ENCODE measurements at regions not wholly inside any gene's neighbourhood (a gene's known extent, or its start where the extent isn't known, plus 50 kb on each side); places are given as distances from the start of the nearest gene placed in this dataset.

DNA sequence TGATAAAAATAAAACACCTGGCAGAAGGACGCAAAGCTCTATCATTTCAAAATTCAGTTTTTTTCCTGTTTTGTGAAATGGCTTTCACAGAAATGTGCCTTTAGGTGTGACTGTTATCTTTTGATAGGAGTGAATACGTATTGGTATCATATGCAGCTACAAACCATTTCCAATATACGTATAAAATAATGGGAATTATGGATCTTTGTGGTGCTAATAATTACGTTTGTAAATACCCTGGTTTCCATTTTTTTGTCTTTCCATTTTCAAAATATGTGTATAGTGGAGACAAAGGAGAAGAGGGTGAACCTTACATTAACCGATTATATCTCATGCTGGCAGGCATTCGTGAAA, 108.7 kb upstream of the GMDS start:
- H3K4me2 ChIP-seq (ENCODE audit: low read depth, low read length, poor library complexity, severe bottlenecking): no peak overlapping the region

DNA sequence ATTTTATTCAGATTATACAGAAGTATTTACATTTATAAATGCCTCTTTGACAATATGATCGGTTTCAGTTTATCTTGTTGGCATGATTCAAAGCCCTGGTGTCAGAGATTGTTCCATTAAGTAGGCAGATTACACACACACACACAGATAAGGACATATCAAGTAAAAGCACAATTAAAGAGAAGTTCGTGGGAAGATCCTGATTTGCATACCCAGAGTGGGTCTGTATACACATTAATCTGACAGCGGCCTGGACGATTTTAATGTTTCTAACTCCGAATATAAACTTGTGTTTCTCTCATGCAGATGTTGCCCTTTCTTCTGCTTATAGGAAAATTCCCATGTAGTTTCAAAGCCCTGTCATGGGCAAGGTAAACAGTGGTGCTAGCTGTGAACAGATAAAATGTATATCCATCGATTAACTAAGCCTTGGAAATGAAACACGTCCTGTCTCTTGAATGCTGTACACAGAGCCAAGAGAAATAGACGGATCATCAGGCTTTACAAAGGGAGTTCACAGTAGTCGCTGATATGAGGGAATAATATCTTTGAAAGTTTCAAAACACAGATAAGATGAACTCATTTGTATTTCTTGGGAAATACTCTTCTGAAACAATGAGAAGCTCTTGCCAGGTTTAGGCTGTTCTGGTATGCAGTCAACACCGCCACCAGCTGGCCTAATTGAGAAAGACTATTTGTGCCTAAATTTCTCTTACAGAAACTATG, 108.2 kb upstream of the GMDS start:
- Histone ChIP-seq H3K27me3 (ENCODE audit: low read length) (no peaks in the 10 kb centered on the region), H3K4me3 (ENCODE audit: low read length) (no peak overlapping the region), H3K9me2 (replicated peaks; ENCODE audit: insufficient read depth, low read length) (no peaks in the 10 kb centered on the region), H3K79me2 (ENCODE audit: low read length) (no peaks in the 10 kb centered on the region), H2AFZ (ENCODE audit: low read length) (no peak overlapping the region), H3K4me1 (ENCODE audit: low read length) (peaks cover 41% of the 10 kb centered on the region), H3K36me3 (ENCODE audit: insufficient read depth, low read length) (no peaks in the 10 kb centered on the region), H3K9me3 (ENCODE audit: low read length) (no peaks in the 10 kb centered on the region), H4K20me1 (ENCODE audit: insufficient read depth, low read depth, low read length) (no peaks in the 10 kb centered on the region), H3K4me2 (ENCODE audit: low read depth, low read length, poor library complexity, severe bottlenecking) (no peak overlapping the region), H3K27ac (ENCODE audit: low read length) (no peak overlapping the region), H3K9ac (ENCODE audit: low read length) (no peak overlapping the region)
- DNase-seq: peak; percentile 87

More for the DNA sequence above, 108.7 kb upstream of the GMDS start:
- Histone ChIP-seq H2AFZ (ENCODE audit: low read length) (no peak overlapping the region), H3K4me1 (ENCODE audit: low read length) (peaks cover 41% of the 10 kb centered on the region), H3K4me3 (ENCODE audit: low read length) (no peak overlapping the region), H3K9ac (ENCODE audit: low read length) (no peak overlapping the region), H3K27ac (ENCODE audit: low read length) (no peak overlapping the region), H3K9me3 (ENCODE audit: low read length) (no peaks in the 10 kb centered on the region), H3K36me3 (ENCODE audit: insufficient read depth, low read length) (no peaks in the 10 kb centered on the region), H3K27me3 (ENCODE audit: low read length) (no peaks in the 10 kb centered on the region), H3K9me2 (replicated peaks; ENCODE audit: insufficient read depth, low read length) (no peaks in the 10 kb centered on the region), H3K79me2 (ENCODE audit: low read length) (no peaks in the 10 kb centered on the region), H4K20me1 (ENCODE audit: insufficient read depth, low read depth, low read length) (no peaks in the 10 kb centered on the region)
- no peak for DNase-seq

DNA sequence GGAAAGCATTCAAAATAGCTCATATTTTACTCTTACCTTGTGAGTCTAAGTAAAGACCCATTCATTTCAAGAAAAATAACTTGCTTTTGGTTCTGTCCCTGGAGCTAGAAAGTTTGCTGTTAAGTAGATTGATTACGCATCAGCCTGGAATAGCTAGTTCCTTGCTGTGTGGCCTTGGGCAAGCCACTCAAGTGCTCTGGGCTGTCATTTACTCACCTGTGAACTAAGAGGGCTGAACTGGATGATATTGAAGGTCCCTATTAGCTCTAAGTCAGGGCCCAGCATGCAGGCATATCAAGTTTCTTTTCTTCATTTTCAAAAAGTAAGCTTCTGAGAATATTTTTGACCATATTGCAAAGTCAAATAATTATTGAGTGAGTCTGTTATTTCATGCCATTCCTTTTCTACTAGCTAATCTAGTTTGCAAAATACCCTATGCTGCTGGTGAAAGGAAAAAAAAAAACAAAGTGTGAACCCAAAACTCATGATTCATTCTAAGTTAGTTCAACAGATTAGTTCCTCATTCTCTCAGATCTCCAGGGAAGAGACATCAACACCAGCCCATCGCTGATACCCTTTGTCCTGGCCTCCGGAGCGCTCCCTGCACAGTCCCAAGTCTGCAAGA, 106.5 kb upstream of the GMDS start:
- no peaks in the 10 kb centered on the region for H3K79me2 ChIP-seq (ENCODE audit: low read length)
- no peak overlapping the region for H3K4me3 ChIP-seq (ENCODE audit: low read length)
- no peaks in the 10 kb centered on the region for H3K27me3 ChIP-seq (ENCODE audit: low read length)
- H2AFZ ChIP-seq (ENCODE audit: low read length): no peak overlapping the region
- no peak for DNase-seq
- H3K9me3 ChIP-seq (ENCODE audit: low read length): no peaks in the 10 kb centered on the region
- peaks cover 41% of the 10 kb centered on the region for H3K4me1 ChIP-seq (ENCODE audit: low read length)
- H4K20me1 ChIP-seq (ENCODE audit: insufficient read depth, low read depth, low read length): no peaks in the 10 kb centered on the region
- H3K36me3 ChIP-seq (ENCODE audit: insufficient read depth, low read length): no peaks in the 10 kb centered on the region
- H3K27ac ChIP-seq (ENCODE audit: low read length): no peak overlapping the region
- no peak overlapping the region for H3K4me2 ChIP-seq (ENCODE audit: low read depth, low read length, poor library complexity, severe bottlenecking)
- no peak overlapping the region for H3K9ac ChIP-seq (ENCODE audit: low read length)
- H3K9me2 ChIP-seq (replicated peaks; ENCODE audit: insufficient read depth, low read length): no peaks in the 10 kb centered on the region

DNA sequence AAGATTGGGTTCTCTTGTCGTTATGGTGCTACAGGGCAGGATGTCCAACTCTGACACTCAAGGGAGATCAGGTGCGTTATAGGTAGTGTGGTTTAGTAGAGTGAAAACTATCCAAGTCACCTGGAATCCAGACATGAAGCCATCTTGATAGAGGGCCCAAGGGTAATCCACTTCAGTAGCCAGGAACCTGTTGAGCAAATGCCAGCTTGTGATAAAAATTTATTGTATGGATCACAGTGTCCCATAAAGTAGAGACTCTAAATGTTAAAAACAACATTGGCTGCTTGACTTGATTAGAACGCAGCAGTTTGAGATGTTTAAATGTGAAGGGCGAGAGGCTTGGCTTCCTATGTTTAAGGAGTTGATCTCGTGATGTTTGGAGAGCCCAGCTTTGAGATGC, 105.7 kb upstream of the GMDS start:
- Histone ChIP-seq H3K27ac (ENCODE audit: low read length) (no peak overlapping the region), H3K4me2 (ENCODE audit: low read depth, low read length, poor library complexity, severe bottlenecking) (no peak overlapping the region), H3K9me3 (ENCODE audit: low read length) (no peaks in the 10 kb centered on the region), H3K4me1 (ENCODE audit: low read length) (peaks cover 35% of the 10 kb centered on the region), H3K9ac (ENCODE audit: low read length) (no peak overlapping the region), H3K79me2 (ENCODE audit: low read length) (no peaks in the 10 kb centered on the region), H3K4me3 (ENCODE audit: low read length) (no peak overlapping the region), H2AFZ (ENCODE audit: low read length) (no peak overlapping the region), H4K20me1 (ENCODE audit: insufficient read depth, low read depth, low read length) (no peaks in the 10 kb centered on the region), H3K36me3 (ENCODE audit: insufficient read depth, low read length) (no peaks in the 10 kb centered on the region), H3K9me2 (replicated peaks; ENCODE audit: insufficient read depth, low read length) (no peaks in the 10 kb centered on the region), H3K27me3 (ENCODE audit: low read length) (no peaks in the 10 kb centered on the region)
- no peak for DNase-seq

DNA sequence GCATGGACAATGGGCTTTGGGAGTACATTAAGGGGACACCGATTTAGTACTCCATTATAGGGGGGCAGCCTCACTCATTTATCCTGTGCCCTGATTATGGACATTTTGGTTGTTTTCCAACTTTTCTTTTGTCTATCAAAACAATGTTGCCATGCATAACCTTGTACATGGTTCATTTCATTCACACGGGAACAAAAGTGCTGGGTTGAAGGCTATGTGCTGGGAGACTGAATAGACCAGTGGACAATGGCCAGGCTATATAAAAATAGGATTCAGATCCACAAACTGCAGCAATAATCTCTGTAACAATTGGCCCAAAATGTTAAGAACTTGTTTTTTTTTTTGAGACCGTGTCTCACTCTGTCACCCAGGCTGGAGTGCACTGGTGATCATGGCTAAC, 100.7 kb upstream of the GMDS start:
- no peaks in the 10 kb centered on the region for H4K20me1 ChIP-seq (ENCODE audit: insufficient read depth, low read depth, low read length)
- H3K4me3 ChIP-seq (ENCODE audit: low read length): no peak overlapping the region
- H2AFZ ChIP-seq (ENCODE audit: low read length): no peak overlapping the region
- no peak for DNase-seq
- no peaks in the 10 kb centered on the region for H3K4me1 ChIP-seq (ENCODE audit: low read length)
- H3K9me3 ChIP-seq (ENCODE audit: low read length): no peaks in the 10 kb centered on the region
- no peaks in the 10 kb centered on the region for H3K27me3 ChIP-seq (ENCODE audit: low read length)
- no peak overlapping the region for H3K9ac ChIP-seq (ENCODE audit: low read length)
- no peaks in the 10 kb centered on the region for H3K79me2 ChIP-seq (ENCODE audit: low read length)
- no peak overlapping the region for H3K4me2 ChIP-seq (ENCODE audit: low read depth, low read length, poor library complexity, severe bottlenecking)
- H3K27ac ChIP-seq (ENCODE audit: low read length): no peak overlapping the region
- H3K9me2 ChIP-seq (replicated peaks; ENCODE audit: insufficient read depth, low read length): no peaks in the 10 kb centered on the region
- H3K36me3 ChIP-seq (ENCODE audit: insufficient read depth, low read length): no peaks in the 10 kb centered on the region

DNA sequence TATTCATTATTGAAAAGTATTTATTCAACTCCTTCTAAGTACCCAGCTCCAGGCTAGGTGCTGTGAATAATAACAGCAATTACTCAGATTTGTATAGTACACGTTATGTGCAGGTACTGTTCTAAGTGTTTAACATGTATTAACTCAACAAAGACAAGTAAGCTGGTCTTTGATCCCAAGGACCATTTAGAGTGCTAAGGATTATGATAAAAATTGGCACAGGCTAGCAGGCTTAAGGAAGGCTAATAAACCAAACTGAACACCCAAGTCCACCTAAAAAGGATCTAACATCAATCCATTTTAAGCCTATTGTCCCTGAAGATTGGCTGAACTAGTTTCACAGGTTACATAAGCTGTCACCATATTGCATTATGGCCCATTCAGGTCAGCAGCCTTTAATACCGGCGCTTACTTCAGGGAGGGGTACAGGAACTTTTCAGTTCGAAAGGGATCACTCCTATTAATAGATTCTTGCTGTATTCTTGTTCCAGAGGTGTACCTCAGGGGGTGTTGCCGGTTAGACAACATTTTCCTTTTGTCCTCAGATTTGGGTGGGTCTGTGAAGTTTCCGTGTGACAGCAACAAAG, 99.0 kb upstream of the GMDS start:
- Histone ChIP-seq H3K27me3 (ENCODE audit: low read length) (no peaks in the 10 kb centered on the region), H3K36me3 (ENCODE audit: insufficient read depth, low read length) (no peaks in the 10 kb centered on the region), H3K4me1 (ENCODE audit: low read length) (no peaks in the 10 kb centered on the region), H3K79me2 (ENCODE audit: low read length) (no peaks in the 10 kb centered on the region), H4K20me1 (ENCODE audit: insufficient read depth, low read depth, low read length) (no peaks in the 10 kb centered on the region), H3K9ac (ENCODE audit: low read length) (no peak overlapping the region), H3K9me3 (ENCODE audit: low read length) (no peaks in the 10 kb centered on the region), H3K4me3 (ENCODE audit: low read length) (no peak overlapping the region), H3K27ac (ENCODE audit: low read length) (no peak overlapping the region), H3K4me2 (ENCODE audit: low read depth, low read length, poor library complexity, severe bottlenecking) (no peak overlapping the region), H2AFZ (ENCODE audit: low read length) (no peak overlapping the region), H3K9me2 (replicated peaks; ENCODE audit: insufficient read depth, low read length) (no peaks in the 10 kb centered on the region)
- DNase-seq: no peak

DNA sequence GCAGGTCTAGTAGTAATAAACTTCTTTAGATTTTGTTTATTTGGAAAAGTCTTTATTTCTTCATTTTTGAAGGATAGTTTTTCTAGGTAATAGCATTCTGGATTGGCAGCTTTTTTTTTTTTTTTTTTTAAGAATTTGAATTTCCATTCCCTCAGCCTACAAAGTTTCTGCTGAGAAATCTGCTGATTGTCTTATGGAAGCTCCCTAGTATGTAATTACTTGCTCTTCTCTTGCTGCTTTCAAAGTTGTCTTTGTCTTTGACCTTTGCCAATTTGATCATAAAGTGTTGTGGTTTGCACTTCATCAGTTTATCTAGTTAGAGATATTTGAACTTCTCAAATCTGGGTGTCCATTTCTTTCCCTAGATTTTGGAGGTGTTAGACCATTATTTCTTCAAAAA, 82.2 kb upstream of the GMDS start:
- Histone ChIP-seq H3K36me3 (ENCODE audit: insufficient read depth, low read length) (no peaks in the 10 kb centered on the region), H3K4me1 (ENCODE audit: low read length) (no peaks in the 10 kb centered on the region), H3K9me2 (replicated peaks; ENCODE audit: insufficient read depth, low read length) (no peaks in the 10 kb centered on the region), H3K9ac (ENCODE audit: low read length) (no peak overlapping the region), H3K9me3 (ENCODE audit: low read length) (no peaks in the 10 kb centered on the region), H3K27ac (ENCODE audit: low read length) (no peak overlapping the region), H4K20me1 (ENCODE audit: insufficient read depth, low read depth, low read length) (no peaks in the 10 kb centered on the region), H3K27me3 (ENCODE audit: low read length) (no peaks in the 10 kb centered on the region), H3K4me2 (ENCODE audit: low read depth, low read length, poor library complexity, severe bottlenecking) (no peak overlapping the region), H3K79me2 (ENCODE audit: low read length) (no peaks in the 10 kb centered on the region), H3K4me3 (ENCODE audit: low read length) (no peak overlapping the region), H2AFZ (ENCODE audit: low read length) (no peak overlapping the region)
- no peak for DNase-seq

DNA sequence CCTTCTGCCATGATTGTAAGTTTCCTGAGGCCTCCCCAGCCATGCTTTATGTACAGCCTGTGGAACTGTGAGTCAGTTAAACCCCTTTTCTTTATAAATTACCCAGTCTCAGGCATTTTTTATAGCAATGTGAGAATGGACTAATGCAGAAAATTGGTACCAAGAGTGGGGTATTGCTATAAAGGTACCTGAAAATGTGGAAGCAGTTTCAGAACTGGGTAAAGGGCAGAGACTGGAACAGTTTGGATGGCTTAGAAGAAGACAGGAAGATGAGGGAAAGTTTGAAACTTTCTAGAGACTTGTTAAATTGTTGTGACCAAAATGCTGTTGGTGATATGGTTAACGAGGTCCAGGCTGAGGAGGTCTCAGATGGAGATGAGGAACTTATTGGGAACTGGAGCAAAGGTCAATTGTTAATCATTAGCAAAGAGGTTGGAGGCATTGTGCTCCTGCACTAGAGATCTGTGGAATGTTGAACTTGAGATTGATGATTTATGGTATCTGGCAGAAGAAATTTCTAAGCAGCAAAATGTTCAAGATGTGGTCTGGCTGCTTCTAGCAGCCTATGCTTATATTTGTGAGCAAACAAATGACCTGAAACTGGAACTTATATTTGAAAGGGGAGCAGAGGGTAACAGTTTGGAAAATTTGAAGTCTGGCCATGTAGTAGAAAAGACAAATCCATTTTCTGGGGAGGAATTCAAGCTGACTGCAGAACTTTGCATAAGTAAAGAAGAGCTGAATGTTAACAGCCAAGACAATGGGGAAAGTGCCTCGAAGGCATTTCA, 79.0 kb upstream of the GMDS start:
- H3K4me2 ChIP-seq (ENCODE audit: low read depth, low read length, poor library complexity, severe bottlenecking): no peak overlapping the region
- H3K4me3 ChIP-seq (ENCODE audit: low read length): no peak overlapping the region
- no peaks in the 10 kb centered on the region for H3K79me2 ChIP-seq (ENCODE audit: low read length)
- H3K36me3 ChIP-seq (ENCODE audit: insufficient read depth, low read length): no peaks in the 10 kb centered on the region
- H3K9me2 ChIP-seq (replicated peaks; ENCODE audit: insufficient read depth, low read length): no peaks in the 10 kb centered on the region
- DNase-seq: no peak
- no peaks in the 10 kb centered on the region; the same call in 1 of the 2 replicates for H3K9me3 ChIP-seq (ENCODE audit: low read length)
- H2AFZ ChIP-seq (ENCODE audit: low read length): no peak overlapping the region
- no peaks in the 10 kb centered on the region for H3K4me1 ChIP-seq (ENCODE audit: low read length)
- H3K9ac ChIP-seq (ENCODE audit: low read length): no peak overlapping the region
- H4K20me1 ChIP-seq (ENCODE audit: insufficient read depth, low read depth, low read length): no peaks in the 10 kb centered on the region
- no peak overlapping the region for H3K27ac ChIP-seq (ENCODE audit: low read length)
- H3K27me3 ChIP-seq (ENCODE audit: low read length): peaks cover 3% of the 10 kb centered on the region; the same call in 1 of the 2 replicates
